HEK293 (cell line): ENCODE measurements at regions not wholly inside any gene's neighbourhood (a gene's known extent, or its start where the extent isn't known, plus 50 kb on each side); places are given as distances from the start of the nearest gene placed in this dataset.

Experiments used
- CTCF ChIA-PET: fragments of 350-600 bp; formaldehyde crosslinking; extraction: SDS; loops from one replicate; lab custom pipeline; 2021; ENCODE audit warnings: antibody characterized with exemption; lab: Yijun Ruan, JAX
- POLR2A ChIA-PET: fragments of 300-600 bp; formaldehyde crosslinking; extraction: SDS; loops from one replicate; lab custom pipeline; 2020; ENCODE audit warnings: antibody characterized with exemption, inconsistent platforms; lab: Yijun Ruan, JAX
- H3K27ac ChIP-seq: fragments of 200-500 bp; sonication (Bioruptor generic); 2 replicates; pipeline ENCODE4 v1.5.1; 2014; ENCODE audit warnings: low read depth, low read length, control low read depth, inconsistent platforms; ENCODE audit errors: extremely low read depth
- H3K36me3 ChIP-seq, 2 experiments: fragments of 200-500 bp in 1 of 2; sonication (Bioruptor generic) in 1 of 2; 1 replicate in 1 of 2; 2 replicates in 1 of 2; pipeline ENCODE4 v1.5.1; 2014 to 2017; ENCODE audit warnings: inconsistent platforms in 2 of 2, low read length in 2 of 2; ENCODE audit not compliant: control insufficient read depth in 2 of 2, insufficient read depth in 1 of 2
- H3K4me1 ChIP-seq: fragments of 200-500 bp; sonication (Bioruptor generic); 2 replicates; pipeline ENCODE4 v1.5.1; 2014; ENCODE audit warnings: mild to moderate bottlenecking, low read length, inconsistent platforms; ENCODE audit not compliant: control insufficient read depth, insufficient read depth
- H3K4me3 ChIP-seq: 2 replicates; pipeline ENCODE4 v1.5.1; 2011; ENCODE audit warnings: low read depth, mild to moderate bottlenecking, control low read depth, low read length, moderate library complexity
- H3K9me3 ChIP-seq: fragments of 200-500 bp; sonication (Bioruptor generic); 2 replicates; pipeline ENCODE4 v1.5.1; 2014; ENCODE audit warnings: low read depth, low read length, inconsistent platforms; ENCODE audit not compliant: control insufficient read depth, insufficient read depth
- BCL11B ChIP-seq: fragments of 450-650 bp; formaldehyde crosslinking; IDR thresholded peaks from 2 replicates; pipeline ENCODE4 v1.5.1; 2016; ENCODE audit warnings: low read depth, missing biosample characterization, missing genetic modification characterization
- KLF9 ChIP-seq: fragments of 450-650 bp; formaldehyde crosslinking; IDR thresholded peaks from 2 replicates; pipeline ENCODE4 v1.5.1; 2016; ENCODE audit warnings: missing biosample characterization, missing genetic modification characterization, low read depth
- PRDM1 ChIP-seq: fragments of 450-650 bp; formaldehyde crosslinking; IDR thresholded peaks from 2 replicates; pipeline ENCODE4; 2016; ENCODE audit warnings: missing biosample characterization, missing genetic modification characterization
- TCF7L2 ChIP-seq: IDR thresholded peaks from 2 replicates; pipeline ENCODE4 v1.6.1; 2011; ENCODE audit warnings: low read depth, mild to moderate bottlenecking, inconsistent platforms, low read length, moderate library complexity, borderline replicate concordance
- YY1 ChIP-seq: fragments of 450-650 bp; formaldehyde crosslinking; IDR thresholded peaks from 2 replicates; pipeline ENCODE4 v1.5.1; 2018; ENCODE audit warnings: missing biosample characterization, missing genetic modification characterization
- ZNF132 ChIP-seq: fragments of 450-650 bp; formaldehyde crosslinking; IDR thresholded peaks from 2 replicates; pipeline ENCODE4 v1.5.1; 2017; ENCODE audit warnings: missing biosample characterization, missing genetic modification characterization, borderline replicate concordance
- ZNF266 ChIP-seq: fragments of 450-650 bp; formaldehyde crosslinking; IDR thresholded peaks from 2 replicates; pipeline ENCODE4 v1.5.1; 2016; ENCODE audit warnings: missing biosample characterization, missing genetic modification characterization, low read depth
- ZNF366 ChIP-seq: fragments of 450-650 bp; formaldehyde crosslinking; conservative IDR thresholded peaks from 2 replicates; pipeline ENCODE4 v1.5.1; 2016; ENCODE audit warnings: missing biosample characterization, missing genetic modification characterization
- ZNF391 ChIP-seq: fragments of 450-650 bp; formaldehyde crosslinking; IDR thresholded peaks from 2 replicates; pipeline ENCODE4 v1.5.1; 2016; ENCODE audit warnings: low read depth, missing biosample characterization, missing genetic modification characterization, borderline replicate concordance
- ZNF426 ChIP-seq: fragments of 450-650 bp; formaldehyde crosslinking; IDR thresholded peaks from 2 replicates; pipeline ENCODE4 v1.5.1; 2017; ENCODE audit warnings: missing biosample characterization, missing genetic modification characterization, mild to moderate bottlenecking, inconsistent platforms, moderate library complexity
- ZNF514 ChIP-seq: fragments of 450-650 bp; formaldehyde crosslinking; IDR thresholded peaks from 2 replicates; pipeline ENCODE4 v1.5.1; 2016; ENCODE audit warnings: missing biosample characterization, missing genetic modification characterization
- ZNF571 ChIP-seq: fragments of 450-650 bp; formaldehyde crosslinking; IDR thresholded peaks from 2 replicates; pipeline ENCODE4 v1.5.0; 2017; ENCODE audit warnings: missing biosample characterization, missing genetic modification characterization
- ZNF596 ChIP-seq: fragments of 450-650 bp; IDR thresholded peaks from 2 replicates; pipeline ENCODE4 v1.5.0; 2018; ENCODE audit warnings: missing biosample characterization, mild to moderate bottlenecking, missing genetic modification characterization, moderate library complexity
- ZNF624 ChIP-seq: fragments of 450-650 bp; formaldehyde crosslinking; IDR thresholded peaks from 2 replicates; pipeline ENCODE4 v1.5.1; 2017; ENCODE audit warnings: missing biosample characterization, missing genetic modification characterization
- ZNF704 ChIP-seq: fragments of 450-650 bp; formaldehyde crosslinking; IDR thresholded peaks from 2 replicates; pipeline ENCODE4 v1.5.1; 2016; ENCODE audit warnings: missing biosample characterization, missing genetic modification characterization
- ZNF792 ChIP-seq: fragments of 450-650 bp; formaldehyde crosslinking; IDR thresholded peaks from 2 replicates; pipeline ENCODE4 v1.5.1; 2016; ENCODE audit warnings: missing biosample characterization, missing genetic modification characterization
- ZSCAN30 ChIP-seq: fragments of 450-650 bp; IDR thresholded peaks from 2 replicates; pipeline ENCODE4 v1.5.1; 2018; ENCODE audit warnings: missing biosample characterization, mild to moderate bottlenecking, missing genetic modification characterization, moderate library complexity
- TF ChIP-seq, protein P1 (sequence below): fragments of 450-650 bp; formaldehyde crosslinking; IDR thresholded peaks from 2 replicates; pipeline ENCODE4 v1.5.1; 2016; ENCODE audit warnings: missing biosample characterization, missing genetic modification characterization
- TF ChIP-seq, protein P2 (sequence below): fragments of 450-650 bp; formaldehyde crosslinking; IDR thresholded peaks from 2 replicates; pipeline ENCODE4 v1.5.1; 2016; ENCODE audit warnings: missing biosample characterization, missing genetic modification characterization
- TF ChIP-seq, protein P3 (sequence below): fragments of 450-650 bp; formaldehyde crosslinking; conservative IDR thresholded peaks from 2 replicates; pipeline ENCODE4 v1.5.1; 2016; ENCODE audit warnings: low read depth, missing biosample characterization, missing genetic modification characterization
- TF ChIP-seq, protein P4 (sequence below): fragments of 450-650 bp; formaldehyde crosslinking; IDR thresholded peaks from 2 replicates; pipeline ENCODE4 v1.5.1; 2016; ENCODE audit warnings: missing biosample characterization, missing genetic modification characterization

DNA sequence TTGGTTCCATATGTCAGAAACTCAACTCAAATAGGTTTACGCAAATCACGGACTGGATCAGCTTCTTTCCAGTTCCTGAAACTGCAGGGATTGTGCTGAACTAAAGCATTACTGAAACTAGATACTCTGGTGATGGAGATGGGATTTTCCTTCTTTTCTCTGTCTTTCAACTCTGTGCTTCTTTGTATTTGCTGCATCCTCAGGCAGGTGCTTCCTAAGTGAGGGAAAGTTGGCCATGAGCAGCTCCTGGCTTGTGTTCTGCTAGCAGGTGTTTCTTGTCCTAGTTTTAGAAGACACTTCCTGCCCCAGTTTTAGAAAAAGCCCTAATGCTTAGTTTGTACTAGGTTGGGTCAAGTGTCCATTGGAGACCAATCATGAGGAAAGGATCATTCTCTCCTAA lies 86.7 kb upstream of the USP24 start:
- Histone ChIP-seq H3K4me1 (no peaks in the 10 kb centered on the region), H3K4me3 (no peak overlapping the region), H3K9me3 (no peaks in the 10 kb centered on the region)
- CTCF ChIA-PET = interaction anchor here (1.3 kb wide), 1 partner anchor 24 kb away, joined by 5 read pairs; no protein-coding TSS in a partner anchor
- POLR2A ChIA-PET = no interaction called here
- TF ChIP-seq, protein P1, sequence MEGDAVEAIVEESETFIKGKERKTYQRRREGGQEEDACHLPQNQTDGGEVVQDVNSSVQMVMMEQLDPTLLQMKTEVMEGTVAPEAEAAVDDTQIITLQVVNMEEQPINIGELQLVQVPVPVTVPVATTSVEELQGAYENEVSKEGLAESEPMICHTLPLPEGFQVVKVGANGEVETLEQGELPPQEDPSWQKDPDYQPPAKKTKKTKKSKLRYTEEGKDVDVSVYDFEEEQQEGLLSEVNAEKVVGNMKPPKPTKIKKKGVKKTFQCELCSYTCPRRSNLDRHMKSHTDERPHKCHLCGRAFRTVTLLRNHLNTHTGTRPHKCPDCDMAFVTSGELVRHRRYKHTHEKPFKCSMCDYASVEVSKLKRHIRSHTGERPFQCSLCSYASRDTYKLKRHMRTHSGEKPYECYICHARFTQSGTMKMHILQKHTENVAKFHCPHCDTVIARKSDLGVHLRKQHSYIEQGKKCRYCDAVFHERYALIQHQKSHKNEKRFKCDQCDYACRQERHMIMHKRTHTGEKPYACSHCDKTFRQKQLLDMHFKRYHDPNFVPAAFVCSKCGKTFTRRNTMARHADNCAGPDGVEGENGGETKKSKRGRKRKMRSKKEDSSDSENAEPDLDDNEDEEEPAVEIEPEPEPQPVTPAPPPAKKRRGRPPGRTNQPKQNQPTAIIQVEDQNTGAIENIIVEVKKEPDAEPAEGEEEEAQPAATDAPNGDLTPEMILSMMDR (tag by site-specific recombination) = no peak
- no peak for TF ChIP-seq ZNF596 (tag by site-specific recombination)
- TF ChIP-seq ZNF266 = no peak
- TF ChIP-seq, protein P2, sequence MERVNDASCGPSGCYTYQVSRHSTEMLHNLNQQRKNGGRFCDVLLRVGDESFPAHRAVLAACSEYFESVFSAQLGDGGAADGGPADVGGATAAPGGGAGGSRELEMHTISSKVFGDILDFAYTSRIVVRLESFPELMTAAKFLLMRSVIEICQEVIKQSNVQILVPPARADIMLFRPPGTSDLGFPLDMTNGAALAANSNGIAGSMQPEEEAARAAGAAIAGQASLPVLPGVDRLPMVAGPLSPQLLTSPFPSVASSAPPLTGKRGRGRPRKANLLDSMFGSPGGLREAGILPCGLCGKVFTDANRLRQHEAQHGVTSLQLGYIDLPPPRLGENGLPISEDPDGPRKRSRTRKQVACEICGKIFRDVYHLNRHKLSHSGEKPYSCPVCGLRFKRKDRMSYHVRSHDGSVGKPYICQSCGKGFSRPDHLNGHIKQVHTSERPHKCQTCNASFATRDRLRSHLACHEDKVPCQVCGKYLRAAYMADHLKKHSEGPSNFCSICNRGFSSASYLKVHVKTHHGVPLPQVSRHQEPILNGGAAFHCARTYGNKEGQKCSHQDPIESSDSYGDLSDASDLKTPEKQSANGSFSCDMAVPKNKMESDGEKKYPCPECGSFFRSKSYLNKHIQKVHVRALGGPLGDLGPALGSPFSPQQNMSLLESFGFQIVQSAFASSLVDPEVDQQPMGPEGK (tag by site-specific recombination) = no peak
- TF ChIP-seq PRDM1 (tag by site-specific recombination) = no peak
- no peak for TF ChIP-seq ZNF624
- TF ChIP-seq TCF7L2 = no peak
- TF ChIP-seq, protein P3, sequence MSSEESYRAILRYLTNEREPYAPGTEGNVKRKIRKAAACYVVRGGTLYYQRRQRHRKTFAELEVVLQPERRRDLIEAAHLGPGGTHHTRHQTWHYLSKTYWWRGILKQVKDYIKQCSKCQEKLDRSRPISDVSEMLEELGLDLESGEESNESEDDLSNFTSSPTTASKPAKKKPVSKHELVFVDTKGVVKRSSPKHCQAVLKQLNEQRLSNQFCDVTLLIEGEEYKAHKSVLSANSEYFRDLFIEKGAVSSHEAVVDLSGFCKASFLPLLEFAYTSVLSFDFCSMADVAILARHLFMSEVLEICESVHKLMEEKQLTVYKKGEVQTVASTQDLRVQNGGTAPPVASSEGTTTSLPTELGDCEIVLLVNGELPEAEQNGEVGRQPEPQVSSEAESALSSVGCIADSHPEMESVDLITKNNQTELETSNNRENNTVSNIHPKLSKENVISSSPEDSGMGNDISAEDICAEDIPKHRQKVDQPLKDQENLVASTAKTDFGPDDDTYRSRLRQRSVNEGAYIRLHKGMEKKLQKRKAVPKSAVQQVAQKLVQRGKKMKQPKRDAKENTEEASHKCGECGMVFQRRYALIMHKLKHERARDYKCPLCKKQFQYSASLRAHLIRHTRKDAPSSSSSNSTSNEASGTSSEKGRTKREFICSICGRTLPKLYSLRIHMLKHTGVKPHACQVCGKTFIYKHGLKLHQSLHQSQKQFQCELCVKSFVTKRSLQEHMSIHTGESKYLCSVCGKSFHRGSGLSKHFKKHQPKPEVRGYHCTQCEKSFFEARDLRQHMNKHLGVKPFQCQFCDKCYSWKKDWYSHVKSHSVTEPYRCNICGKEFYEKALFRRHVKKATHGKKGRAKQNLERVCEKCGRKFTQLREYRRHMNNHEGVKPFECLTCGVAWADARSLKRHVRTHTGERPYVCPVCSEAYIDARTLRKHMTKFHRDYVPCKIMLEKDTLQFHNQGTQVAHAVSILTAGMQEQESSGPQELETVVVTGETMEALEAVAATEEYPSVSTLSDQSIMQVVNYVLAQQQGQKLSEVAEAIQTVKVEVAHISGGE (tag by site-specific recombination) = no peak
- TF ChIP-seq ZNF426 (tag by site-specific recombination) = no peak
- no peak for TF ChIP-seq ZNF571 (tag by site-specific recombination)
- no peak for TF ChIP-seq ZNF514 (tag by site-specific recombination)
- TF ChIP-seq, protein P4, sequence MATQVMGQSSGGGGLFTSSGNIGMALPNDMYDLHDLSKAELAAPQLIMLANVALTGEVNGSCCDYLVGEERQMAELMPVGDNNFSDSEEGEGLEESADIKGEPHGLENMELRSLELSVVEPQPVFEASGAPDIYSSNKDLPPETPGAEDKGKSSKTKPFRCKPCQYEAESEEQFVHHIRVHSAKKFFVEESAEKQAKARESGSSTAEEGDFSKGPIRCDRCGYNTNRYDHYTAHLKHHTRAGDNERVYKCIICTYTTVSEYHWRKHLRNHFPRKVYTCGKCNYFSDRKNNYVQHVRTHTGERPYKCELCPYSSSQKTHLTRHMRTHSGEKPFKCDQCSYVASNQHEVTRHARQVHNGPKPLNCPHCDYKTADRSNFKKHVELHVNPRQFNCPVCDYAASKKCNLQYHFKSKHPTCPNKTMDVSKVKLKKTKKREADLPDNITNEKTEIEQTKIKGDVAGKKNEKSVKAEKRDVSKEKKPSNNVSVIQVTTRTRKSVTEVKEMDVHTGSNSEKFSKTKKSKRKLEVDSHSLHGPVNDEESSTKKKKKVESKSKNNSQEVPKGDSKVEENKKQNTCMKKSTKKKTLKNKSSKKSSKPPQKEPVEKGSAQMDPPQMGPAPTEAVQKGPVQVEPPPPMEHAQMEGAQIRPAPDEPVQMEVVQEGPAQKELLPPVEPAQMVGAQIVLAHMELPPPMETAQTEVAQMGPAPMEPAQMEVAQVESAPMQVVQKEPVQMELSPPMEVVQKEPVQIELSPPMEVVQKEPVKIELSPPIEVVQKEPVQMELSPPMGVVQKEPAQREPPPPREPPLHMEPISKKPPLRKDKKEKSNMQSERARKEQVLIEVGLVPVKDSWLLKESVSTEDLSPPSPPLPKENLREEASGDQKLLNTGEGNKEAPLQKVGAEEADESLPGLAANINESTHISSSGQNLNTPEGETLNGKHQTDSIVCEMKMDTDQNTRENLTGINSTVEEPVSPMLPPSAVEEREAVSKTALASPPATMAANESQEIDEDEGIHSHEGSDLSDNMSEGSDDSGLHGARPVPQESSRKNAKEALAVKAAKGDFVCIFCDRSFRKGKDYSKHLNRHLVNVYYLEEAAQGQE = no peak
- TF ChIP-seq KLF9 (tag by site-specific recombination) = no peak
- no peak for TF ChIP-seq ZSCAN30 (tag by site-specific recombination)
- TF ChIP-seq, all 188 proteins: peak for 0
- Histone ChIP-seq H3K36me3 (no peaks in the 10 kb centered on the region), H3K27ac (no peak overlapping the region)

- Histone ChIP-seq H3K4me1 (no peaks in the 10 kb centered on the region), H3K36me3 (no peaks in the 10 kb centered on the region)
- POLR2A ChIA-PET = no interaction called here
- no peak for TF ChIP-seq ZNF366 (tag by site-specific recombination)
- no peak for TF ChIP-seq BCL11B (tag by site-specific recombination)
- TF ChIP-seq ZNF391 (tag by site-specific recombination) = no peak
- no peak for TF ChIP-seq ZNF792 (tag by site-specific recombination)
- no peak for TF ChIP-seq ZNF704
- TF ChIP-seq YY1 = no peak
- TF ChIP-seq ZNF132 = no peak
- TF ChIP-seq, all 188 proteins: peak for 0
- CTCF ChIA-PET = interaction anchor here (0.6 kb wide), 1 partner anchor 9 kb away, joined by 3 read pairs; no protein-coding TSS in a partner anchor
- no peaks in the 10 kb centered on the region for H3K9me3 ChIP-seq
- H3K27ac ChIP-seq = no peak overlapping the region
- no peak overlapping the region for H3K4me3 ChIP-seq
These were observed 85.8 kb upstream of the USP24 start for GRCh38 chr1:55300975-55301374.
